D721Med (cell line): ENCODE measurements at regions not wholly inside any gene's neighbourhood (a gene's known extent, or its start where the extent isn't known, plus 50 kb on each side); places are given as distances from the start of the nearest gene placed in this dataset.

Source experiments
- DNase-seq: peaks from one replicate; pipeline ENCODE4 v3.0.0; 2011; ENCODE audit warnings: low spot score; ENCODE audit not compliant: insufficient read length
- FAIRE-seq: peaks from 2 replicates; lab custom pipeline; 2011; peaks lifted over from hg19 to GRCh38; lab: Jason Lieb, UNC
- TF ChIP-seq, protein P1 (sequence below): IDR thresholded peaks from 2 replicates; pipeline ENCODE4 v1.5.1; 2012; ENCODE audit warnings: mild to moderate bottlenecking, control low read depth; ENCODE audit not compliant: insufficient read depth; ENCODE audit errors: missing control alignments

DNA sequence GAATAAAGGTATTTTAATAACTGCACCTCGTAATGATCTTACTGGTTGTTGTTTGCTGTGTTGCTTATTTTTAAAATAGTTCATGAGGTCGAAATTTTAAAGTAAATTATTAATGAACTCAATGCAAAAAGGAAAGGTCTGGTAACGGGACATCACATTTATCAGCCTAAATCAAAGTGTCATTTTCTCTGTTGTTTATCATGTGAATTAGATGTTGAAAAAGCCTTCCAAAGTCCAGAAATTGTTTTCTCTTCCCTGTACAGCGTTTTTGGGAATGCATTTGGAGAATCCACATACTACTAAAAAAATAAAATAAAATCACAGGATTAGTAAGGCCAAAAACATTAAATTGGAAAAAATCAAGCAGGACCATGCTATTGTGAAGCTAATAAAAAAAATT lies 339.2 kb upstream of the NECTIN3 start:
- DNase-seq: no peak
- FAIRE-seq: no peak
- TF ChIP-seq, protein P1, sequence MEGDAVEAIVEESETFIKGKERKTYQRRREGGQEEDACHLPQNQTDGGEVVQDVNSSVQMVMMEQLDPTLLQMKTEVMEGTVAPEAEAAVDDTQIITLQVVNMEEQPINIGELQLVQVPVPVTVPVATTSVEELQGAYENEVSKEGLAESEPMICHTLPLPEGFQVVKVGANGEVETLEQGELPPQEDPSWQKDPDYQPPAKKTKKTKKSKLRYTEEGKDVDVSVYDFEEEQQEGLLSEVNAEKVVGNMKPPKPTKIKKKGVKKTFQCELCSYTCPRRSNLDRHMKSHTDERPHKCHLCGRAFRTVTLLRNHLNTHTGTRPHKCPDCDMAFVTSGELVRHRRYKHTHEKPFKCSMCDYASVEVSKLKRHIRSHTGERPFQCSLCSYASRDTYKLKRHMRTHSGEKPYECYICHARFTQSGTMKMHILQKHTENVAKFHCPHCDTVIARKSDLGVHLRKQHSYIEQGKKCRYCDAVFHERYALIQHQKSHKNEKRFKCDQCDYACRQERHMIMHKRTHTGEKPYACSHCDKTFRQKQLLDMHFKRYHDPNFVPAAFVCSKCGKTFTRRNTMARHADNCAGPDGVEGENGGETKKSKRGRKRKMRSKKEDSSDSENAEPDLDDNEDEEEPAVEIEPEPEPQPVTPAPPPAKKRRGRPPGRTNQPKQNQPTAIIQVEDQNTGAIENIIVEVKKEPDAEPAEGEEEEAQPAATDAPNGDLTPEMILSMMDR: no peak

DNA sequence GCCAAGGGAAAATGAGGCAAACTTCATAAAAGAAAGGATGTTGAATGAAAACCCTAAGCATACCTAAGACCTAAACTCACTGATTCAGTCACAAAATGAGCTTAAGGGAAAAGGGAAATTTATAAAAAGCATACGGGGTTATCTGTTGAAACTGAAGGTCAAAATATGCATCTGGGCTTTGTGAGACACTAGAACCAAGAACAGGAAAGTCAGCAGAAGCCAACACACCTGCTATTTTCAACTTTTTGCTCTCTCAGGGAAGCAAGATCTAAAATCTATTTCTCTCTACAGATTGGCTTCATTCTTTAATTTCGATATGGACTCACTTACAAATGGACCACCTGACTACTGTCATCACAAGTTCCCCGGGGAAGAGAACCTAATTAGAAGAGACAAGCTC lies 338.6 kb upstream of the NECTIN3 start:
- TF ChIP-seq, protein P1: no peak
- no peak for DNase-seq
- FAIRE-seq: no peak

DNA sequence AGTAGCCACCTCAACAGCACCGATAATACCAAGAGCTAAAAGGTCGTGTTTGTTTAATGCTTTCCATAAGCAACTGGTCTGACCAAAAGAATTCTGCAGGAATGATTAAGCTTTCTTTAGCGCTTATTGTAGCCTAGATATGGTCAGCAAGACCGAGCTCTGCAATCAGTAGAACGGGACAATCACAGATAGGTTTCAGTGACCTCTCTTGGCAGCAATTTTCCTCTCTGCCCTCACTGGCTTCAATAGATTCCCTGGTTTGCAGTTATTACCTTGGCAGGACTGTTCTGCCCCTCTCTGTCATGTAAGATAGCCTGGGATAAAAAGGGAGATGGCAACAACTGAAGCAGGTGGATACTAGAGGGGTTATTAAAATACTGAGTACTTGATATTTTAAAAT lies 337.1 kb upstream of the NECTIN3 start:
- no peak for DNase-seq
- TF ChIP-seq, protein P1: no peak
- FAIRE-seq: no peak

DNA sequence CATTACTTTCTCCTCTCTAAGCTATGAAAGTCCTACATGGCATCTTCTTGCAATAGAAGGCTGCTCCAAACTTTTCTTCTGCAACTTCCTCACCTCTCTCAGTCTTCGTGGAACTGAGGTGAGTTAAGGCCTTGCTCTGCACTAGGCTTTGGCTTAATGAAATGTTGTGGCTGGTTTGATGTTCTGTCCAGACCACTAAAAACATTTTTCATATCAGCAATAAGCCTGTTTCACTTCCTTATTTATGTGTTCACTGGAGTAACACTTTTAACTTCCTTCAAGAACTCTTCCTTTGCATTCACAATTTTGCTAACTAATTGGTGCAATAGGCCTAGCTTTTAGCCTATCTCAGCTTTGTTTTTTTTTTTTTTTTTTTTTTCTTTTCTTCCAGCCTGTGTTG lies 335.3 kb upstream of the NECTIN3 start:
- TF ChIP-seq, protein P1: no peak
- FAIRE-seq: no peak
- DNase-seq: no peak

DNA sequence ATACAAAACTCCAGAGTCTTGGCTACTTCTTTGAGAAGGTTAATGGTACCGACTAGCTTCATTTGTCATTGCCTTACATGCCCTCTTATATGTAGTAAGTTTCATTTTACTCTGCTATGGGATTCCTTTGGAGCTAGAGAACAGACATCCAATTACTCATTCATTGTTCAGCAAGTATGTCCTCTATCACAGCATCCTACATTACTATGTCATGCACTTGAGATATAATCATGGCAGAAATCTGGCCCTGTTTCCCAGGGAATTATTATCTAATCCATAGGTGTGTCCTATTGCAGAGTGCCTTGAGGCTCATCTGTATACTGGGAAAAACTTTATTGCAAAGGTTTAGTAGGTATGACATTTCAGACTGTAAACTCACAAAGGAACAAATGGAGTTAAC lies 333.1 kb upstream of the NECTIN3 start:
- DNase-seq: no peak
- TF ChIP-seq, protein P1: no peak
- FAIRE-seq: no peak

DNA sequence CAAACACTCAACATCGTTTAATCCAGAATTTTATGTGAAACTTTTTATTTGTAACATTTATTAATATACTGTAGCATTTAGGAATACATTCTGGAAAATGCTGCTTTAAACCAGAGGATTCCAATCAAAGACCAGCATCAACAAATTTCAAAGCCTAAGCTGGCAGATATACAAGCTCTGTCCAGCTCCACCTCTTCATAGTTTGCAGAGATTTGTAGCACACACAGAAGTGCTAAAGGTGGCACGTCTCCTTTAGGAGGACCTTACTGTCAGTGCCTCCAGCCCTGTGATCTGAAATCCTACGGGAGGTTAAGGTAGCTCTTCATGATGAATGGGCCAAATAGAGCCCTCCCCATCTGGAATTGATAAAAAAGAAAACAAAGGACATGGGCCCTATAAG lies 329.7 kb upstream of the NECTIN3 start:
- FAIRE-seq (no peak), DNase-seq (no peak)
- TF ChIP-seq, protein P1: no peak

DNA sequence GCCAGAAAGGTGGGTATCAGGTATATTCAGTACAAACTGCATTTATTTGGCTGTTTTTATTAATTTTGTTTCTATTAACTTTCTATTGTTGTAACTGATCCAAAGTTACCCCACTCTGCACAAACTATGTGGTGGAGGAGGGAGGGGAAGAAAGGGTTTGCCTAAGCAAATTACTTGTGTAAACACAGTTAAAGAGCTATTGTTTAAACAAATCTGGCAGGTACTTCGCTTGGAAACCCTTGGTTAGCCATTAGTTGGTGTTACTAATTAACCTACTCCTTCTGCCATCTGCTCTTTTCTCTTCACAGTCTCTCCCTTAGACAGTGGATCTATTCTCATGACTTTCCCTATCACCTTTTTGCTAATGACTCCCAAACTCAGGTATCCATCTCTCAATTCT lies 328.4 kb upstream of the NECTIN3 start:
- DNase-seq: no peak
- TF ChIP-seq, protein P1: no peak
- FAIRE-seq: no peak
